Loucy (cell line): ENCODE measurements at regions not wholly inside any gene's neighbourhood (a gene's known extent, or its start where the extent isn't known, plus 50 kb on each side); places are given as distances from the start of the nearest gene placed in this dataset.

Experiments used
- CTCF ChIP-seq: fragments of 200-600 bp; sonication (generic); conservative IDR thresholded peaks from 2 replicates; pipeline ENCODE4 v1.5.1; 2014; ENCODE audit warnings: mild to moderate bottlenecking, antibody characterized with exemption, low read length
- EZH2phosphoT487 ChIP-seq: fragments of 200-600 bp; IDR thresholded peaks from 2 replicates; pipeline ENCODE4 v1.6.1; 2018; ENCODE audit warnings: antibody characterized with exemption, mild to moderate bottlenecking, moderate library complexity, borderline replicate concordance

DNA sequence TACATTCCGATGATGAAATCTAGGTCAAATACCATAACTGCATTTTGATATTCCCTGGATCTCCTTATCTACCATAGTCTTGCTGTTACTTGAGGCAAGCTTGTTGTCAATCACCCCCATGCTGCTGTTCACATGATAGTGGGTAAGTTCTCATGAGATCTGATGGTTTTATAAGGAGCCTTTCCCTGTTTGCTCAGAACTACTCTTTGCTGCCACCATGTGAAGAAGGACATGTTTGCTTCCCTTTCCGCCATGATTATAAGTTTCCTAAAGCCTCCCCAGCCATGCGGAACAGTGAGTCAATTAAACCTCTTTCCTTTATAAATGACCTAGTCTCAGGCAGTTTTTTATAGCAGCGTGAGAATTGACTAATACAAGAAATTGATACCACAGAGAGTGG is 432.0 kb downstream of the GLUD2 start:
- TF ChIP-seq CTCF (no peak), EZH2phosphoT487 (no peak)
